Upper lobe of right lung (tissue), 1 donor: ENCODE measurements at regions not wholly inside any gene's neighbourhood (a gene's known extent, or its start where the extent isn't known, plus 50 kb on each side); places are given as distances from the start of the nearest gene placed in this dataset.

Source experiments
- ATAC-seq: fragments of 200-7000 bp; cut with Tn5 transposase; one replicate; pipeline ENCODE4 v1.9.1; 2020; ENCODE audit warnings: mild to moderate bottlenecking, moderate library complexity
- DNase-seq: peaks from one replicate; pipeline ENCODE4 v3.0.0-alpha.2; 2020
- H3K27ac ChIP-seq: fragments of 200-600 bp; one replicate; pipeline ENCODE4 v1.8.0; 2022
- H3K27me3 ChIP-seq: fragments of 200-600 bp; one replicate; pipeline ENCODE4 v1.8.0; 2022; ENCODE audit warnings: mild to moderate bottlenecking
- H3K36me3 ChIP-seq: fragments of 200-600 bp; one replicate; pipeline ENCODE4 v1.8.0; 2022
- H3K4me1 ChIP-seq: fragments of 200-600 bp; one replicate; pipeline ENCODE4 v1.8.0; 2022
- H3K4me3 ChIP-seq: fragments of 200-600 bp; one replicate; pipeline ENCODE4 v1.8.0; 2022; ENCODE audit warnings: mild to moderate bottlenecking
- H3K9me3 ChIP-seq: fragments of 200-600 bp; one replicate; pipeline ENCODE4 v1.8.0; 2022
- intact Hi-C: fragments of 100-400 bp; cut with DNase I; formaldehyde crosslinking; loops from one replicate; pipeline ENCODE4 v1.11.0; 2022
- TF ChIP-seq, protein P1 (sequence below): fragments of 200-600 bp; IDR thresholded peaks from one replicate; pipeline ENCODE4 v1.8.0; 2022; ENCODE audit warnings: antibody characterized with exemption
- donor health status: DM: no; HTN: yes; CAD: no; lungs with severe emphysema.

DNA sequence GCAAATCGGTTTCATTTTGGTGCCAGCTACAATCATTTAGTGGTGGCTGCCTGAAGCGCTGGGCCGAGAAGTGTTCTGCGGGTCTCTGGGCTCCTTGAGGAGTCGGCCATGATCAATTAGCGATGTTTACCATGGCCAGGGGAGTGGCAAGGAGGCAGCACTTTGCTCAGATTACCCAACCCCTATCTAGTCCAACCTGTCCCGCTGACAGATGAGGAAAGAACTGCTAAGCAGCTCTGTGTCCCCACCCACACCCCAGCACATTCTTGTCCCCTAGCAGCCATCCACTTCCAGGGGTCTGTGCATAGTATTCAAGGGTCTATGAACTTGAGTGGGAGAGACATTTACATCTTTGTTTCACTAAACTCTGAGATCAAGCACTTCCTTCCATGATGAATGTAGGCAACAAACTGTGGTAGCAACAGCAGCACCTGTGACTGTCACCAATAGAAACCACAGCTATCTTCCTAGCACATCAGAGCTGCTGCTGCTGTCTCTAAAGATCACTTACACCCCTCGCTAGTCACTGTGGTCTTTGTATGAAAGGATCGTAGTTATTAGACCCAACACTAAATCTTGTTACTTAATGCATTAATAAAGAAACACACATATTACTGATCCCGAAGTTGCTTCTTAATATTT lies 331.6 kb downstream of the BCOR start:
- TF ChIP-seq, protein P1, sequence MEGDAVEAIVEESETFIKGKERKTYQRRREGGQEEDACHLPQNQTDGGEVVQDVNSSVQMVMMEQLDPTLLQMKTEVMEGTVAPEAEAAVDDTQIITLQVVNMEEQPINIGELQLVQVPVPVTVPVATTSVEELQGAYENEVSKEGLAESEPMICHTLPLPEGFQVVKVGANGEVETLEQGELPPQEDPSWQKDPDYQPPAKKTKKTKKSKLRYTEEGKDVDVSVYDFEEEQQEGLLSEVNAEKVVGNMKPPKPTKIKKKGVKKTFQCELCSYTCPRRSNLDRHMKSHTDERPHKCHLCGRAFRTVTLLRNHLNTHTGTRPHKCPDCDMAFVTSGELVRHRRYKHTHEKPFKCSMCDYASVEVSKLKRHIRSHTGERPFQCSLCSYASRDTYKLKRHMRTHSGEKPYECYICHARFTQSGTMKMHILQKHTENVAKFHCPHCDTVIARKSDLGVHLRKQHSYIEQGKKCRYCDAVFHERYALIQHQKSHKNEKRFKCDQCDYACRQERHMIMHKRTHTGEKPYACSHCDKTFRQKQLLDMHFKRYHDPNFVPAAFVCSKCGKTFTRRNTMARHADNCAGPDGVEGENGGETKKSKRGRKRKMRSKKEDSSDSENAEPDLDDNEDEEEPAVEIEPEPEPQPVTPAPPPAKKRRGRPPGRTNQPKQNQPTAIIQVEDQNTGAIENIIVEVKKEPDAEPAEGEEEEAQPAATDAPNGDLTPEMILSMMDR, result no peak
- Histone ChIP-seq H3K27me3 (no peaks in the 10 kb centered on the region), H3K4me3 (no peak overlapping the region), H3K36me3 (no peaks in the 10 kb centered on the region), H3K9me3 (no peaks in the 10 kb centered on the region), H3K27ac (no peak overlapping the region), H3K4me1 (no peaks in the 10 kb centered on the region)
- intact Hi-C loops, result no loop called here
- ATAC-seq (no peak), DNase-seq (no peak)

DNA sequence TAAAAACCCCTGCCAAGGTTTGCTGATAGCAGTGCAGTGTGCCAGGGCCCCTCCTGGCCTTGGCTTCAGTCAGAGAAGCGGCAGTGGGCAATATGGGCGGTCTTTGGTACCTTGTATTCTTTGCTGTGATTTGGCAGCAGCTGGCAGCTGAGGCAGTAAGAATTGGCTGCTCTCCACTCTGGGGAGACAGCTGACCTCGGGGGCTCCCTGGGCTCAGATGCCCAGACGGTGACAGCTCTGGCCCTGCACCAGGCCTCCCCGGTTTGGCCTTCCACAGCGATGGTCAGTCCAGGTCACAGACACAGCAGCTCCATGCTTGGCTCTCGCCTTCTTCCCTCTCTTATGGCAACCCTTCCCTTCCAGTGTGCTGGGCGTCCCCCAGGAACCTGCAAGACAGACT lies 330.9 kb downstream of the BCOR start:
- H3K4me1 ChIP-seq, result no peaks in the 10 kb centered on the region
- H3K4me3 ChIP-seq, result no peak overlapping the region
- TF ChIP-seq, protein P1, result no peak
- H3K9me3 ChIP-seq, result no peaks in the 10 kb centered on the region
- no peak for ATAC-seq
- no peak overlapping the region for H3K27ac ChIP-seq
- intact Hi-C loops, result no loop called here
- DNase-seq, result no peak
- H3K27me3 ChIP-seq, result no peaks in the 10 kb centered on the region
- H3K36me3 ChIP-seq, result no peaks in the 10 kb centered on the region

DNA sequence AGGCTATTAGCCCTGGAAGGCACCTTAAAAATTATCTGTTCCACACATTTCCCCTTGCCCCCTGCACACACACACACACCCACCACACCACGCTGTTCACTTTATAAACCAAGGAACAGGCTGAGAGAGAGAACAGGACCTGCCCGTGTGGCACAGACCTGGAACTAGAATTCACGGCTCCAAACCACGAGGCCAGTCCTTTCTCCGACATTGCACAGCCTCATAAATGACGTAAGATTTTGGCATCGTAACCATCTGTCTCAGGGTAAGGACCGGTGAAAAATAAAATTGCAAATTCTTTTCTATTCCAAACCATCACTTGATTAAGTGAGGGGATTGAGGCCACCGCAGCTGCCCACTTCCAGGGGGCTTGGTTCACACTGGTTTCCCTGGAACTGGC lies 330.3 kb downstream of the BCOR start:
- no peak for DNase-seq
- no peak overlapping the region for H3K4me3 ChIP-seq
- H3K36me3 ChIP-seq, result no peaks in the 10 kb centered on the region
- H3K27ac ChIP-seq, result no peak overlapping the region
- H3K4me1 ChIP-seq, result no peaks in the 10 kb centered on the region
- H3K9me3 ChIP-seq, result no peaks in the 10 kb centered on the region
- intact Hi-C loops, result no loop called here
- ATAC-seq, result no peak
- no peaks in the 10 kb centered on the region for H3K27me3 ChIP-seq
- TF ChIP-seq, protein P1, result no peak

DNA sequence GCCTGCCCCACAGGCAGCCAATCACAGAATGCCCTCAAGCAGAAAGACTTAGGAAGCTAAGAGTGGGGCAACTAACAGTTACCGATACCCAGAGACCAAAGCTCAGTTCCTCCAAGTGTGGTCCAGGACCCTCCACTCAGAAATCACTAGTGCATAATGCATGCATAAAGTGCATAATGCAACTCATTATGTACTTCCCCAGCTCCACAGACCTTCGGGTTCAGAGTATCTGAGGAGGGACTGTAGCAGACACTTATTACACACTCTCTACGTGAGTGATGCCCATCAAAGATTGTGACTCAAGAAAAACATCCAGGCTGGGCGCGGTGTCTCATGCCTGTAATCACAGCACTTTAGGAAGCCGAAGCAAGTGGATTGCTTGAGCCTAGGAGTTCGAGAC lies 328.0 kb downstream of the BCOR start:
- TF ChIP-seq, protein P1, result no peak
- Histone ChIP-seq H3K27ac (no peak overlapping the region), H3K36me3 (no peaks in the 10 kb centered on the region), H3K4me3 (no peak overlapping the region), H3K9me3 (no peaks in the 10 kb centered on the region), H3K4me1 (no peaks in the 10 kb centered on the region), H3K27me3 (no peaks in the 10 kb centered on the region)
- ATAC-seq, result no peak
- no peak for DNase-seq
- intact Hi-C loops, result no loop called here

DNA sequence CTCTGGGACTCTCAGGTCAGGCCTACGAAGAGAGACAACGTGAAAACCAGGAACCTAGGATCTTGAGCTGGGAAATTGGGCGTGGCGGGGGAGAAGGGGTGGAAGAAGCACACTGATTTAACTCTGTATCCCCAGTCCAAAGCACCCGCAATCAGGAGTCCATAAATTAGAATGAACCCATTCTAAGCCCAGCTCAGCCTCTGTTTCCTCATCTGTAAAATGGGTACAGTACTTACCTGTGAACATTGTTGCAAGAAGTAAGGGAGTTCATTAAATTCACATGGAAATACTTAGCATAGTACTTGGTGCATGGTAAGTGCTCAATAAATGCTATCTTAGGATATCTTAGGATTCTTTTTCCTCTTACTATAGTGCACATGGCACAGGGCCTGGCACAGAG lies 326.7 kb downstream of the BCOR start:
- no peaks in the 10 kb centered on the region for H3K4me1 ChIP-seq
- no peak overlapping the region for H3K4me3 ChIP-seq
- H3K36me3 ChIP-seq, result no peaks in the 10 kb centered on the region
- no peak overlapping the region for H3K27ac ChIP-seq
- no peak for DNase-seq
- intact Hi-C loops, result no loop called here
- TF ChIP-seq, protein P1, result no peak
- H3K9me3 ChIP-seq, result no peaks in the 10 kb centered on the region
- H3K27me3 ChIP-seq, result no peaks in the 10 kb centered on the region
- ATAC-seq, result no peak
